Body of pancreas (tissue), 4 donors: ENCODE measurements at regions not wholly inside any gene's neighbourhood (a gene's known extent, or its start where the extent isn't known, plus 50 kb on each side); places are given as distances from the start of the nearest gene placed in this dataset.

Source experiments
- POLR2A ChIP-seq, 3 donors: fragments of 450-650 bp; IDR thresholded peaks; one replicate each; pipeline ENCODE4 v1.6.1; 2016; ENCODE audit warnings: antibody characterized with exemption in 3 of 3, mild to moderate bottlenecking in 2 of 3
- TF ChIP-seq, protein P1 (sequence below), 7 experiments: fragments of 450-650 bp in 4 of 7; fragments of 200-600 bp in 3 of 7; sonication (generic) in 3 of 7; IDR thresholded peaks; one replicate each; pipeline ENCODE4 v1.5.1; 2016 to 2019; ENCODE audit warnings: antibody characterized with exemption in 7 of 7

DNA sequence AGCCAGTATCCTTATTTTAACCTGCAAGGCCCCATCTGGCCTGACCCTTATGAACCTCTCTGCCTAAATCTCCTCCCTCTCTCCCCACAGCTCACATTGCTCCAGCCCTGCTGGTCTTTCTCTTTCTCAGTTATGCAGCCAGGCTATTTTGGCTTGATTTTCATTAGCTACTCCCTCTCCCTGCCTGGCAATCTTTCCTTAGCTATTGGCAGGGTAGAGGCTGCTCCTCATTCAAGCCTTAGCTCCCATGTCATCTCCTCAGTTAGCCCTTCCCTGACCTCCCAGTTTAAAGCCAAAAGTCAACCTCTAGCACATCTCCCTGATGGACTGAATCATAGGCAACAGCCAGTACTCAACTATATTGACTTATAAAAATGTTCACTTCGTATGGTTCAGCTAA is 214.4 kb upstream of the CELF2 start:
- TF ChIP-seq, protein P1, sequence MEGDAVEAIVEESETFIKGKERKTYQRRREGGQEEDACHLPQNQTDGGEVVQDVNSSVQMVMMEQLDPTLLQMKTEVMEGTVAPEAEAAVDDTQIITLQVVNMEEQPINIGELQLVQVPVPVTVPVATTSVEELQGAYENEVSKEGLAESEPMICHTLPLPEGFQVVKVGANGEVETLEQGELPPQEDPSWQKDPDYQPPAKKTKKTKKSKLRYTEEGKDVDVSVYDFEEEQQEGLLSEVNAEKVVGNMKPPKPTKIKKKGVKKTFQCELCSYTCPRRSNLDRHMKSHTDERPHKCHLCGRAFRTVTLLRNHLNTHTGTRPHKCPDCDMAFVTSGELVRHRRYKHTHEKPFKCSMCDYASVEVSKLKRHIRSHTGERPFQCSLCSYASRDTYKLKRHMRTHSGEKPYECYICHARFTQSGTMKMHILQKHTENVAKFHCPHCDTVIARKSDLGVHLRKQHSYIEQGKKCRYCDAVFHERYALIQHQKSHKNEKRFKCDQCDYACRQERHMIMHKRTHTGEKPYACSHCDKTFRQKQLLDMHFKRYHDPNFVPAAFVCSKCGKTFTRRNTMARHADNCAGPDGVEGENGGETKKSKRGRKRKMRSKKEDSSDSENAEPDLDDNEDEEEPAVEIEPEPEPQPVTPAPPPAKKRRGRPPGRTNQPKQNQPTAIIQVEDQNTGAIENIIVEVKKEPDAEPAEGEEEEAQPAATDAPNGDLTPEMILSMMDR (IDR thresholded peaks at IDR 0.05) = no peak
- TF ChIP-seq POLR2A (IDR thresholded peaks at IDR 0.05) = no peak
